ENCODE measurements at regions not wholly inside any gene's neighbourhood (a gene's known extent, or its start where the extent isn't known, plus 50 kb on each side); places are given as distances from the start of the nearest gene placed in this dataset.

DNA sequence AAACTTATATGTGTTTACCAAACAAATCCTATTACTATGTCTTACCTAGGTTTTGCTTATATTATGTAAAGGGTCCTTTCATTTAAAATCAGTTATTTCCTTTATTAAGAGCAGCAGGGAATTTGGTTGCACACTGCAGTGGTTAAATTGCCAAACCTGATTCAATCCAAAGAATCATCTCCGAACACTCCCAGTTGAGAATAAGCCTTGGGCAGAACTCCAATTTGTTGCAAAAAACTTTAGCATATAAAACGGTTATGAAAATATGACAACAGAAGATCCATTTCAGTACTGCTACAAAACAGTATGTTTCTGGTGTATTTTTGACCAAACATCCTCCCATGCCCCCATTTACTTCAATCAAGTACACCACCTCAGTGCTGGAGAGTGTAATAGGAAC lies 587.0 kb upstream of the GRAMD2B start:
- no peaks in the 10 kb centered on the region for H3K9me3 ChIP-seq
- no peak overlapping the region for H3K4me3 ChIP-seq
- H3K27me3 ChIP-seq (ENCODE audit: low read depth), result no peaks in the 10 kb centered on the region
- no peaks in the 10 kb centered on the region for H3K4me1 ChIP-seq
- no peak for DNase-seq (ENCODE audit: low spot score in 2 of 2)
- in situ Hi-C loops (cut with MboI; ENCODE audit: low sequenced_read_pairs), result no loop called here
- H3K36me3 ChIP-seq (replicated peaks), result no peaks in the 10 kb centered on the region

GRCh38 chr5:125837866-125838265 lies 585.3 kb upstream of the GRAMD2B start:
- Histone ChIP-seq H3K36me3 (replicated peaks) (no peaks in the 10 kb centered on the region), H3K4me1 (no peaks in the 10 kb centered on the region), H3K27me3 (ENCODE audit: low read depth) (no peaks in the 10 kb centered on the region), H3K9me3 (no peaks in the 10 kb centered on the region), H3K4me3 (no peak overlapping the region)
- in situ Hi-C loops (cut with MboI; ENCODE audit: low sequenced_read_pairs), result no loop called here
- no peak for DNase-seq (ENCODE audit: low spot score in 2 of 2)

GRCh38 chr5:125847561-125847960 lies 575.6 kb upstream of the GRAMD2B start:
- no peak for DNase-seq (ENCODE audit: low spot score in 2 of 2)
- in situ Hi-C loops (cut with MboI; ENCODE audit: low sequenced_read_pairs), result no loop called here
- no peaks in the 10 kb centered on the region for H3K27me3 ChIP-seq (ENCODE audit: low read depth)

GRCh38 chr5:125848751-125849150 lies 574.5 kb upstream of the GRAMD2B start:
- H3K27me3 ChIP-seq (ENCODE audit: low read depth), result no peaks in the 10 kb centered on the region
- H3K36me3 ChIP-seq (replicated peaks), result no peaks in the 10 kb centered on the region
- no peak overlapping the region for H3K4me3 ChIP-seq
- H3K4me1 ChIP-seq, result peaks cover 10% of the 10 kb centered on the region
- no peaks in the 10 kb centered on the region for H3K9me3 ChIP-seq
- in situ Hi-C loops (cut with MboI; ENCODE audit: low sequenced_read_pairs), result no loop called here
- DNase-seq (ENCODE audit: low spot score in 2 of 2), result no peak

More at GRCh38 chr5:125847561-125847960, 575.6 kb upstream of the GRAMD2B start:
- Histone ChIP-seq H3K9me3 (no peaks in the 10 kb centered on the region), H3K4me3 (no peak overlapping the region), H3K4me1 (peaks cover 10% of the 10 kb centered on the region), H3K36me3 (replicated peaks) (no peaks in the 10 kb centered on the region)

GRCh38 chr5:125856949-125857348 lies 566.3 kb upstream of the GRAMD2B start:
- in situ Hi-C loops (cut with MboI; ENCODE audit: low sequenced_read_pairs), result no loop called here
- H3K9me3 ChIP-seq, result no peaks in the 10 kb centered on the region
- H3K4me1 ChIP-seq, result no peaks in the 10 kb centered on the region
- no peaks in the 10 kb centered on the region for H3K36me3 ChIP-seq (replicated peaks)
- no peaks in the 10 kb centered on the region; the same call in 1 of the 2 replicates for H3K27me3 ChIP-seq (ENCODE audit: low read depth)
- no peak for DNase-seq (ENCODE audit: low spot score in 2 of 2)
- H3K4me3 ChIP-seq, result no peak overlapping the region

- Histone ChIP-seq H3K36me3 (replicated peaks) (no peaks in the 10 kb centered on the region), H3K4me1 (peaks cover 12% of the 10 kb centered on the region), H3K27me3 (ENCODE audit: low read depth) (peaks cover 14% of the 10 kb centered on the region), H3K4me3 (no peak overlapping the region), H3K9me3 (no peaks in the 10 kb centered on the region)
- DNase-seq (ENCODE audit: low spot score in 2 of 2), result peak in 1 of 2 experiments; percentile 27
- in situ Hi-C loops (cut with MboI; ENCODE audit: low sequenced_read_pairs), result no loop called here
These were observed 559.6 kb upstream of the GRAMD2B start for GRCh38 chr5:125863579-125863978.

- Histone ChIP-seq H3K9me3 (no peaks in the 10 kb centered on the region), H3K36me3 (replicated peaks) (no peaks in the 10 kb centered on the region), H3K27me3 (ENCODE audit: low read depth) (peaks cover 14% of the 10 kb centered on the region), H3K4me3 (no peak overlapping the region), H3K4me1 (peaks cover 19% of the 10 kb centered on the region)
- in situ Hi-C loops (cut with MboI; ENCODE audit: low sequenced_read_pairs), result no loop called here
- peak in 1 of 2 experiments; percentile 81 for DNase-seq (ENCODE audit: low spot score in 2 of 2)
These were observed 557.9 kb upstream of the GRAMD2B start for GRCh38 chr5:125865166-125865815.

DNA sequence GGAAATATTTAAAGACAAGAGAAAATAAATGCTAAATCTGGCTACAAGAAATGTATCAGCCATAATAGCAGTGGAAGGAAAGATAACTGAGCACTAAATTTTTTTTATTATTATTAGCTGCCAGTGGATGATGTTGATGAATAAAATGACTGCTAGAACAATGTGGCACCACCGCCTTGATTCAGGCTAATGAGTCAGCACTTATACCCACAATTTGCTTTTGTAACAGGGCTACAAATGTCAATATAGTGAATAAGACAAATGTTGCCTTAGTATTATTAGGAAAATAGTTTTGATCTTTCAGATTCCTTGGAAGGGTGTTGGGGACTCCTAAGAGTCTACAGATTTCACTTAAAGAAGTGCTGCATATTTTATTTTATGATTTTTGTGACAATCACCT lies 555.2 kb upstream of the GRAMD2B start:
- in situ Hi-C loops (cut with MboI; ENCODE audit: low sequenced_read_pairs), result no loop called here
- Histone ChIP-seq H3K9me3 (no peaks in the 10 kb centered on the region), H3K36me3 (replicated peaks) (no peaks in the 10 kb centered on the region), H3K4me1 (peaks cover 19% of the 10 kb centered on the region), H3K4me3 (no peak overlapping the region), H3K27me3 (ENCODE audit: low read depth) (peaks cover 6% of the 10 kb centered on the region)
- DNase-seq (ENCODE audit: low spot score in 2 of 2), result no peak

- Histone ChIP-seq H3K4me3 (no peak overlapping the region), H3K4me1 (peaks cover 13% of the 10 kb centered on the region), H3K9me3 (no peaks in the 10 kb centered on the region), H3K27me3 (ENCODE audit: low read depth) (peaks cover 6% of the 10 kb centered on the region; the same call in 1 of the 2 replicates), H3K36me3 (replicated peaks) (no peaks in the 10 kb centered on the region)
- DNase-seq (ENCODE audit: low spot score in 2 of 2), result peak; percentile 51 to 74
- in situ Hi-C loops (cut with MboI; ENCODE audit: low sequenced_read_pairs), result no loop called here
These were observed 553.0 kb upstream of the GRAMD2B start for GRCh38 chr5:125870256-125870655.

DNA sequence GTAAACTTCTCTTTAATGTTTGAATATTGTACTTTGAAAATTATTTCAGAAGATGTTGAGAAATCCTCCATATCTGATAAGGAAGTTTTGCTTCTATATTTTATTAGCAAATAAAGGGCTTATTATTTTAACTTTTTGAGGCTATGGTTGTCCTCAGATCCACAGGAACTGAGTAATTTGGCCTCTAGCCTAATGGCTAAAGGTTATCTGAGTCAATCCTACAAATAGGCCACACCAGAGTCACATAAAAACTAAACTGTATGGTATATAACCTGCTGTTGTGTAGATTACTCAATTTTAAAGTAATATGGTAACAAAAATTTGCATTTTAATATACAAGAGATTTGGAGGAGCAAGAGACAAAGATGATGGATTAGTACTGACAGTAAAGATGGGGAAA lies 549.2 kb upstream of the GRAMD2B start:
- in situ Hi-C loops (cut with MboI; ENCODE audit: low sequenced_read_pairs), result no loop called here
- Histone ChIP-seq H3K4me3 (no peak overlapping the region), H3K36me3 (replicated peaks) (no peaks in the 10 kb centered on the region), H3K9me3 (no peaks in the 10 kb centered on the region), H3K27me3 (ENCODE audit: low read depth) (peaks cover 4% of the 10 kb centered on the region; the same call in 1 of the 2 replicates), H3K4me1 (peaks cover 6% of the 10 kb centered on the region)
- DNase-seq (ENCODE audit: low spot score in 2 of 2), result no peak

DNA sequence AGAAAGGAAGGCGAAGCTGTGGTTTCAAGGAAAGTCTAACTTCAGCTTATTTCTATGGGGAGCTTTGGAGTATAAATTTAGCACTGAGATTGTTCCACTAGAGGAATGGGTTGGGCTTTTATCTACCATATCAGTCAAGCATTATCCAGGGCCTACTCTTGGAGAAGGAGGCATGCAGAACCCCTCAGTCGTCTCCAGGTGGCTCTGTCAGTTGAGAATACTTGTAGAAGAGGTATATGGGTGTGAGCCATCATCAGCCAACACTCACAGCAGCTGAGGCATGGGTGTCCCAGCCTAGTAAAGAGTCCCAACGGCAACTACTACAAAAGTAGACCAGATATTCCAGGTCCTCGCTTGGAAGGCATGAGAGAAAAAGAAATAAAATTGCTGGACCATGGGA lies 548.5 kb upstream of the GRAMD2B start:
- H3K9me3 ChIP-seq, result no peaks in the 10 kb centered on the region
- H3K4me3 ChIP-seq, result no peak overlapping the region
- peak in 1 of 2 experiments; percentile 9 for DNase-seq (ENCODE audit: low spot score in 2 of 2)
- H3K36me3 ChIP-seq (replicated peaks), result no peaks in the 10 kb centered on the region
- in situ Hi-C loops (cut with MboI; ENCODE audit: low sequenced_read_pairs), result no loop called here
- peaks cover 4% of the 10 kb centered on the region for H3K4me1 ChIP-seq
- peaks cover 4% of the 10 kb centered on the region; the same call in 1 of the 2 replicates for H3K27me3 ChIP-seq (ENCODE audit: low read depth)

DNA sequence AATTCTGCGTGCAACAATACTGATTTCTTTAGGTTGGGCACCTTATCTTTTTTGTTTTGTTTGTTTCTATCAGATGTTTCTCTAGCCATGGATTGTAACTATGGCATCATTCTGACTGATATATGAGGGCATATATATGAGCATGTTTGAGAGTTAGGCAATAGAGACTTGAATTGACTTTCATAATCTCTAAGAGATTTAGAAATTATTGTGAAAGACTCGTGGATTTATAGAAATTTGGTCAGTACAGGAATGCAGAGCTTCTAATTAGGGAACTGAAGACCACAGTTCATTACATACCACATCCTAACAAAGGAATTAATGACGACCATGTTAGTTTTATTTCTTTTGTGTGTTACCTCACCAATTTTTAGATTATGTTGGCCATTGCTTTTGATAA lies 546.0 kb upstream of the GRAMD2B start:
- Histone ChIP-seq H3K9me3 (no peaks in the 10 kb centered on the region), H3K27me3 (ENCODE audit: low read depth) (peaks cover 4% of the 10 kb centered on the region; the same call in 1 of the 2 replicates), H3K36me3 (replicated peaks) (no peaks in the 10 kb centered on the region), H3K4me3 (no peak overlapping the region), H3K4me1 (no peaks in the 10 kb centered on the region)
- in situ Hi-C loops (cut with MboI; ENCODE audit: low sequenced_read_pairs), result no loop called here
- DNase-seq (ENCODE audit: low spot score in 2 of 2), result no peak

- Histone ChIP-seq H3K36me3 (replicated peaks) (no peaks in the 10 kb centered on the region), H3K27me3 (ENCODE audit: low read depth) (no peaks in the 10 kb centered on the region), H3K4me1 (no peaks in the 10 kb centered on the region), H3K9me3 (no peaks in the 10 kb centered on the region), H3K4me3 (no peak overlapping the region)
- DNase-seq (ENCODE audit: low spot score in 2 of 2), result no peak
- in situ Hi-C loops (cut with MboI; ENCODE audit: low sequenced_read_pairs), result no loop called here
These were observed 541.1 kb upstream of the GRAMD2B start for GRCh38 chr5:125882061-125882460.

DNA sequence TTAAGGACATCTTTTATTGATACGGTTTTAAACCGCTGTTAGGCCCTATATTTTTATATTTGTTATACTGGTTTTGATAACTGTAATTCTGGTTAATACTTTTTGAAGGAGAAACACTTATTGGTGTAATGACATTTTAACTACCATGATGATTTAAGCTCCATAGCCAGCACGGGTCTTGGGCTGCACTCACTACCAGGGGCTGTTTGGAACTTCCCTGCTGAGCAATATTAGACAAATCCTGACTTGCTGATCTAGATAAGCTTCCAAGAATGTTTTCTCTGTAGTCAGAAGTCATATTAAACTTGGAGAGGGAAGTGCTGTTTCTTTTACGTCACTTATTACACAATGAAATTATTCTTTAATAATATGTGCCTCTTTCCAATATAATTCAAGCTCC lies 540.0 kb upstream of the GRAMD2B start:
- no peaks in the 10 kb centered on the region for H3K27me3 ChIP-seq (ENCODE audit: low read depth)
- no peaks in the 10 kb centered on the region for H3K9me3 ChIP-seq
- DNase-seq (ENCODE audit: low spot score in 2 of 2), result no peak
- in situ Hi-C loops (cut with MboI; ENCODE audit: low sequenced_read_pairs), result no loop called here
- no peaks in the 10 kb centered on the region for H3K36me3 ChIP-seq (replicated peaks)
- H3K4me3 ChIP-seq, result no peak overlapping the region
- H3K4me1 ChIP-seq, result no peaks in the 10 kb centered on the region

DNA sequence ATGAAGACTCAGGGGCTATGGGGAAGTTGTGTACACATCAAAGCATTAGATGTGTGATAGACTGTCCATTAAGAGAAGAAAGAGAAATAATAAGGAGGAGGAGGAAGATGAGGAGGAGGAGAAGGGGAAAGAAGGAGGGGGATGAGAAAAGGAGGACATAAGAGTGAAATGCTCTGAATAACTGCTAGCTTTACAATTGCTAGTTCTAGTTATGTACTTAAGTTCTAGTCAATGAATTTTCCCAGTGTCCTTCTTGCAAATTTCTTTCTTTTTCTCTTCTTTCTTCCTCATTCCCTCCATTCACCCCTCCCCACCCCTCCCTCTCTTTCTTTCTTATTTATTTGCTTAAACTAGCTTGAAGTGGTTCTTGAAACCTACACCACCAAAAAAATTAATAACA lies 534.9 kb upstream of the GRAMD2B start:
- in situ Hi-C loops (cut with MboI; ENCODE audit: low sequenced_read_pairs), result no loop called here

More for the DNA sequence above, 534.9 kb upstream of the GRAMD2B start:
- no peaks in the 10 kb centered on the region for H3K4me1 ChIP-seq
- H3K4me3 ChIP-seq, result no peak overlapping the region
- DNase-seq (ENCODE audit: low spot score in 2 of 2), result no peak
- no peaks in the 10 kb centered on the region for H3K36me3 ChIP-seq (replicated peaks)
- no peaks in the 10 kb centered on the region for H3K9me3 ChIP-seq
- no peaks in the 10 kb centered on the region for H3K27me3 ChIP-seq (ENCODE audit: low read depth)

Data from HAP-1 (cell line).